SK-N-SH (cell line): ENCODE measurements at regions not wholly inside any gene's neighbourhood (a gene's known extent, or its start where the extent isn't known, plus 50 kb on each side); places are given as distances from the start of the nearest gene placed in this dataset.

Source experiments
- CTCF ChIA-PET: fragments of 300-600, 350-600 bp; formaldehyde crosslinking; extraction: SDS; loops from one replicate; lab custom pipeline; 2021; lab: Yijun Ruan, JAX
- POLR2A ChIA-PET: fragments of 350-600 bp; sonication (Branson Sonifier 250); formaldehyde crosslinking; extraction: SDS; loops from one replicate; lab custom pipeline; 2020; ENCODE audit warnings: antibody characterized with exemption, inconsistent platforms; lab: Yijun Ruan, JAX
- DNase-seq: peaks from one replicate; pipeline ENCODE4 v3.0.0; 2012
- H2AFZ ChIP-seq: fragments of 200-600 bp; sonication (generic); 2 replicates; pipeline ENCODE4 v1.8.1; 2016; ENCODE audit warnings: antibody characterized with exemption, mild to moderate bottlenecking, low read depth
- H3F3A ChIP-seq: fragments of 200-600 bp; sonication (generic); replicated peaks from 2 replicates; pipeline ENCODE3; 2016; ENCODE audit warnings: antibody characterized with exemption, mild to moderate bottlenecking; ENCODE audit not compliant: insufficient read depth
- H3K27ac ChIP-seq, 2 experiments: fragments of 200-500 bp in 1 of 2; fragments of 200-600 bp in 1 of 2; sonication (Bioruptor generic) in 1 of 2; sonication (generic), shearing (Covaris generic) in 1 of 2; 2 replicates each; pipeline versions ENCODE4 v1.5.1 to v1.6.1; 2014 to 2016; ENCODE audit warnings: low read depth in 2 of 2, inconsistent platforms in 1 of 2, low read length in 1 of 2, mild to moderate bottlenecking in 1 of 2, mixed read lengths in 1 of 2
- H3K27me3 ChIP-seq: fragments of 200-600 bp; sonication (generic), shearing (Covaris generic); 2 replicates; pipeline ENCODE4 v1.6.1; 2016; ENCODE audit warnings: mixed run types; ENCODE audit not compliant: insufficient read depth
- H3K36me3 ChIP-seq, 2 experiments: fragments of 200-500 bp in 1 of 2; fragments of 200-600 bp in 1 of 2; sonication (Bioruptor generic) in 1 of 2; sonication (generic) in 1 of 2; replicated peaks in 1 of 2; 2 replicates each; pipeline versions ENCODE3 to v1.5.1; 2014 to 2016; ENCODE audit warnings: low read length in 1 of 2, mild to moderate bottlenecking in 1 of 2; ENCODE audit not compliant: insufficient read depth in 2 of 2, control insufficient read depth in 1 of 2
- H3K4me1 ChIP-seq, 2 experiments: fragments of 200-500 bp in 1 of 2; fragments of 200-600 bp in 1 of 2; sonication (Bioruptor generic) in 1 of 2; sonication (generic), shearing (Covaris generic) in 1 of 2; 2 replicates each; pipeline versions ENCODE4 v1.5.1 to v1.6.1; 2014 to 2016; ENCODE audit warnings: low read depth in 1 of 2, low read length in 1 of 2, mixed run types in 1 of 2; ENCODE audit not compliant: insufficient read depth in 2 of 2, control insufficient read depth in 1 of 2
- H3K4me2 ChIP-seq: fragments of 200-600 bp; sonication (generic), shearing (Covaris generic); 2 replicates; pipeline ENCODE4 v1.6.1; 2017; ENCODE audit warnings: mixed run types
- H3K4me3 ChIP-seq, 2 experiments: fragments of 200-500 bp in 1 of 2; fragments of 200-600 bp in 1 of 2; sonication (Bioruptor generic) in 1 of 2; sonication (generic), shearing (Covaris generic) in 1 of 2; 2 replicates each; pipeline versions ENCODE4 v1.5.1 to v1.8.1; 2014 to 2016; ENCODE audit warnings: low read depth in 2 of 2, inconsistent platforms in 1 of 2, low read length in 1 of 2, mild to moderate bottlenecking in 1 of 2, mixed read lengths in 1 of 2, moderate library complexity in 1 of 2
- H3K79me2 ChIP-seq: fragments of 200-600 bp; sonication (generic); 2 replicates; pipeline ENCODE4 v1.8.1; 2017; ENCODE audit warnings: mild to moderate bottlenecking; ENCODE audit not compliant: insufficient read depth
- H3K9ac ChIP-seq: fragments of 200-600 bp; sonication (generic); 2 replicates; pipeline ENCODE4 v1.6.1; 2017; ENCODE audit warnings: mixed run types
- H3K9me2 ChIP-seq: fragments of 200-600 bp; sonication (generic); 2 replicates; pipeline ENCODE4 v1.6.1; 2017; ENCODE audit warnings: mixed run types
- H3K9me3 ChIP-seq: fragments of 200-600 bp; sonication (generic); 2 replicates; pipeline ENCODE4 v1.6.1; 2017; ENCODE audit warnings: mixed run types, mild to moderate bottlenecking, moderate library complexity
- H4K20me1 ChIP-seq: fragments of 200-600 bp; sonication (generic); 2 replicates; pipeline ENCODE4 v1.6.1; 2017; ENCODE audit warnings: mild to moderate bottlenecking, mixed run types; ENCODE audit not compliant: insufficient read depth
- ELF1 ChIP-seq: IDR thresholded peaks from 2 replicates; pipeline ENCODE4 v1.4.0; 2012
- FOXJ3 ChIP-seq: sonication (generic); formaldehyde crosslinking; IDR thresholded peaks from 2 replicates; pipeline ENCODE4 v1.5.1; 2020; ENCODE audit warnings: mild to moderate bottlenecking, missing genetic modification reagents
- FOXM1 ChIP-seq: IDR thresholded peaks from 2 replicates; pipeline ENCODE4 v1.4.0; 2012; ENCODE audit warnings: low read depth, mild to moderate bottlenecking
- NFIC ChIP-seq: IDR thresholded peaks from 2 replicates; pipeline ENCODE4 v1.4.0; 2012; ENCODE audit warnings: borderline replicate concordance
- POLR2AphosphoS5 ChIP-seq: IDR thresholded peaks from 2 replicates; pipeline ENCODE4 v1.6.1; 2012; ENCODE audit warnings: low read depth, low read length
- TAF1 ChIP-seq: IDR thresholded peaks from 2 replicates; pipeline ENCODE4 v1.6.1; 2012; ENCODE audit warnings: low read depth, mild to moderate bottlenecking, low read length, moderate library complexity, borderline replicate concordance
- TCF12 ChIP-seq: IDR thresholded peaks from 2 replicates; pipeline ENCODE4 v1.4.0; 2012
- YY1 ChIP-seq: IDR thresholded peaks from 2 replicates; pipeline ENCODE4 v1.4.0; 2012; ENCODE audit warnings: low read depth, mild to moderate bottlenecking
- WGBS: methylation state at CpG from one replicate; pipeline ENCODE4 v1.1.6; 2017; ENCODE audit warnings: low lambda C conversion rate; 5-methylcytosine and 5-hydroxymethylcytosine counted together
- TF ChIP-seq, protein P1 (sequence below): IDR thresholded peaks from 2 replicates; pipeline ENCODE4 v1.4.0; 2012; ENCODE audit warnings: low read depth, borderline replicate concordance
- TF ChIP-seq, protein P2 (sequence below): IDR thresholded peaks from 2 replicates; pipeline ENCODE4 v1.6.1; 2012; ENCODE audit warnings: mild to moderate bottlenecking, low read depth, low read length, moderate library complexity
- TF ChIP-seq, protein P3 (sequence below): fragments of 200-600 bp; sonication (generic); IDR thresholded peaks from 2 replicates; pipeline ENCODE4 v1.6.1; 2017; ENCODE audit warnings: antibody characterized with exemption, mild to moderate bottlenecking, moderate library complexity

DNA sequence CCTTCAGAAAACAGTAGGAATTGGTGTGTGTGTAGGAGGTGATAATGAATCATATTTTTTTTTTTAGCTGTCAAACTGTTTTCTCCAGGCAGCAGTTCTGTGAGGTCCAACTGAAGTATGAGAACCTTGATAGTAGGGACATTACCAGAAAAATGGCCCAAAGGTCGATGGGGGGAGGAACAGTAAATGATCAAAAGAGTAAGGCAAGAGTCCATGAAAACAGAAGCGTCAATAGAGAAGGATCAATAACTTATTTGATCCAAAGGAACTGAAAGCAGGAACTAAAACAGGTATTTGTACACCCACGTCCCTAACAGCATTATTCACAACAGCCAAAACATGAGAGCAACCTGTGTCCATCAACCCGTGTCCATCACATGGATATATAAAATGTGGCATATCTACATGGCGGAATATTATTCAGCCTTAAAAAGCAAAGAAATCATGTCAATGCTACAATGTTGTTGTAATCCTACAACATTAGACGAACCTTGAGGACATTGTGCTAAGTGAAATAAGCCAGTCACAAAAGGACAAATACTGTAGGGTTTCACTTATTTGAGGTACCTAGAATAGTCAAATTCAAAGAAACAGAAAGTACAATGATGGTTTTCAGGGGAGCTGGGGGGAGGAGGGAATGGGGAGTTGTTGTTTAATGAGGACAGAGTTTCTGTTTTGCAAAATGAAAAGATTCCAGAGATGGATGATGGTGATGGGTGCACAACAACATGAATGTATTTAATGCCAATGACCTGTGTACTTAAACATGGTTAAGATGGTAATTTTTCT, 214.0 kb upstream of the KLF14 start:
- Histone ChIP-seq H3F3A (peaks cover 17% of the 10 kb centered on the region), H3K9ac (no peak overlapping the region), H3K9me3 (no peaks in the 10 kb centered on the region), H3K4me1 (peaks cover 0 to 22% of the 10 kb centered on the region in 2 experiments; a peak in 2 of 4 replicates), H3K4me2 (no peak overlapping the region), H4K20me1 (0 out of 2 replicates have a peak, but pooled peaks cover 7% of the 10 kb centered on the region), H3K27me3 (no peaks in the 10 kb centered on the region), H3K36me3 (peaks cover 45% of the 10 kb centered on the region in 2 experiments), H2AFZ (no peak overlapping the region), H3K79me2 (peaks cover 98% of the 10 kb centered on the region), H3K27ac (no peak overlapping the region), H3K4me3 (no peak overlapping the region), H3K9me2 (no peaks in the 10 kb centered on the region)
- WGBS: 95% methylated on average over 6 of the region's 6 CpGs
- CTCF ChIA-PET: interaction anchor here (0.6 to 2.6 kb wide), 8 partner anchors 11 to 1327 kb away, joined by 3 to 21 read pairs (median 6); no protein-coding TSS in a partner anchor
- POLR2A ChIA-PET: no interaction called here
- TF ChIP-seq FOXJ3: no peak
- DNase-seq: no peak

DNA sequence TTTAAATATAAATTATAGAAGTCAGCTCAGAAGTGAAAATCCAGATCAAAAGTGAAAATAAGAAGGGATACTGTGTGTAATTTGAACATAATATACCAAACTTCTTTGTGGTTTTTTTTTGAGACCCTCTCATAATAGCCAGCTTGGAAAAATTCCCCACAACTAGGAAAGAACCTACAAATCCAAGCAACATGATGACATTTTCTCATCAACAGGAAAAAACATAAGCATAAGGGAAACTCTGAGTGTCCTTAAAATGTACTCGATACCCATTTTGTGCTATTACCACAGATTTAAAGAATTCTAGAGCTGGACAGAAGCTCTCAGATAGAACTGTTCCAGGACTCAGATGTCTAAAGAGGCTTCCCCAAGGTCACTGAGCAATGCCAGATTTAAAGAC, 214.8 kb upstream of the KLF14 start:
- Histone ChIP-seq H3F3A (peaks cover 15% of the 10 kb centered on the region), H3K79me2 (peaks cover 98% of the 10 kb centered on the region), H4K20me1 (0 out of 2 replicates have a peak, but pooled peaks cover 7% of the 10 kb centered on the region), H3K9ac (no peak overlapping the region), H3K9me2 (no peaks in the 10 kb centered on the region), H3K27ac (no peak overlapping the region), H3K4me2 (no peak overlapping the region), H3K4me3 (no peak overlapping the region), H3K36me3 (peaks cover 38 to 46% of the 10 kb centered on the region in 2 experiments), H3K27me3 (no peaks in the 10 kb centered on the region), H3K9me3 (no peaks in the 10 kb centered on the region), H2AFZ (no peak overlapping the region), H3K4me1 (peaks cover 0 to 19% of the 10 kb centered on the region in 2 experiments; a peak in 1 of 4 replicates)
- 96% methylated on average over 1 of the region's 1 CpG for WGBS
- no peak for DNase-seq
- ChIA-PET POLR2A (no interaction called here), CTCF (interaction anchor here (0.8 to 2.6 kb wide), 3 partner anchors 22 to 92 kb away, joined by 3 to 15 read pairs (median 3); no protein-coding TSS in a partner anchor)
- TF ChIP-seq, protein P1, sequence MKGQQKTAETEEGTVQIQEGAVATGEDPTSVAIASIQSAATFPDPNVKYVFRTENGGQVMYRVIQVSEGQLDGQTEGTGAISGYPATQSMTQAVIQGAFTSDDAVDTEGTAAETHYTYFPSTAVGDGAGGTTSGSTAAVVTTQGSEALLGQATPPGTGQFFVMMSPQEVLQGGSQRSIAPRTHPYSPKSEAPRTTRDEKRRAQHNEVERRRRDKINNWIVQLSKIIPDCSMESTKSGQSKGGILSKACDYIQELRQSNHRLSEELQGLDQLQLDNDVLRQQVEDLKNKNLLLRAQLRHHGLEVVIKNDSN: no peak
- TF ChIP-seq ELF1 (no peak), TAF1 (no peak), POLR2AphosphoS5 (no peak), NFIC (no peak), YY1 (no peak), TCF12 (no peak), FOXM1 (no peak)
- TF ChIP-seq, protein P2, sequence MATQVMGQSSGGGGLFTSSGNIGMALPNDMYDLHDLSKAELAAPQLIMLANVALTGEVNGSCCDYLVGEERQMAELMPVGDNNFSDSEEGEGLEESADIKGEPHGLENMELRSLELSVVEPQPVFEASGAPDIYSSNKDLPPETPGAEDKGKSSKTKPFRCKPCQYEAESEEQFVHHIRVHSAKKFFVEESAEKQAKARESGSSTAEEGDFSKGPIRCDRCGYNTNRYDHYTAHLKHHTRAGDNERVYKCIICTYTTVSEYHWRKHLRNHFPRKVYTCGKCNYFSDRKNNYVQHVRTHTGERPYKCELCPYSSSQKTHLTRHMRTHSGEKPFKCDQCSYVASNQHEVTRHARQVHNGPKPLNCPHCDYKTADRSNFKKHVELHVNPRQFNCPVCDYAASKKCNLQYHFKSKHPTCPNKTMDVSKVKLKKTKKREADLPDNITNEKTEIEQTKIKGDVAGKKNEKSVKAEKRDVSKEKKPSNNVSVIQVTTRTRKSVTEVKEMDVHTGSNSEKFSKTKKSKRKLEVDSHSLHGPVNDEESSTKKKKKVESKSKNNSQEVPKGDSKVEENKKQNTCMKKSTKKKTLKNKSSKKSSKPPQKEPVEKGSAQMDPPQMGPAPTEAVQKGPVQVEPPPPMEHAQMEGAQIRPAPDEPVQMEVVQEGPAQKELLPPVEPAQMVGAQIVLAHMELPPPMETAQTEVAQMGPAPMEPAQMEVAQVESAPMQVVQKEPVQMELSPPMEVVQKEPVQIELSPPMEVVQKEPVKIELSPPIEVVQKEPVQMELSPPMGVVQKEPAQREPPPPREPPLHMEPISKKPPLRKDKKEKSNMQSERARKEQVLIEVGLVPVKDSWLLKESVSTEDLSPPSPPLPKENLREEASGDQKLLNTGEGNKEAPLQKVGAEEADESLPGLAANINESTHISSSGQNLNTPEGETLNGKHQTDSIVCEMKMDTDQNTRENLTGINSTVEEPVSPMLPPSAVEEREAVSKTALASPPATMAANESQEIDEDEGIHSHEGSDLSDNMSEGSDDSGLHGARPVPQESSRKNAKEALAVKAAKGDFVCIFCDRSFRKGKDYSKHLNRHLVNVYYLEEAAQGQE: no peak
- TF ChIP-seq, protein P3, sequence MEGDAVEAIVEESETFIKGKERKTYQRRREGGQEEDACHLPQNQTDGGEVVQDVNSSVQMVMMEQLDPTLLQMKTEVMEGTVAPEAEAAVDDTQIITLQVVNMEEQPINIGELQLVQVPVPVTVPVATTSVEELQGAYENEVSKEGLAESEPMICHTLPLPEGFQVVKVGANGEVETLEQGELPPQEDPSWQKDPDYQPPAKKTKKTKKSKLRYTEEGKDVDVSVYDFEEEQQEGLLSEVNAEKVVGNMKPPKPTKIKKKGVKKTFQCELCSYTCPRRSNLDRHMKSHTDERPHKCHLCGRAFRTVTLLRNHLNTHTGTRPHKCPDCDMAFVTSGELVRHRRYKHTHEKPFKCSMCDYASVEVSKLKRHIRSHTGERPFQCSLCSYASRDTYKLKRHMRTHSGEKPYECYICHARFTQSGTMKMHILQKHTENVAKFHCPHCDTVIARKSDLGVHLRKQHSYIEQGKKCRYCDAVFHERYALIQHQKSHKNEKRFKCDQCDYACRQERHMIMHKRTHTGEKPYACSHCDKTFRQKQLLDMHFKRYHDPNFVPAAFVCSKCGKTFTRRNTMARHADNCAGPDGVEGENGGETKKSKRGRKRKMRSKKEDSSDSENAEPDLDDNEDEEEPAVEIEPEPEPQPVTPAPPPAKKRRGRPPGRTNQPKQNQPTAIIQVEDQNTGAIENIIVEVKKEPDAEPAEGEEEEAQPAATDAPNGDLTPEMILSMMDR: no peak
- TF ChIP-seq, all 33 proteins: peak for 0
